A549 (cell line): ENCODE measurements at regions not wholly inside any gene's neighbourhood (a gene's known extent, or its start where the extent isn't known, plus 50 kb on each side); places are given as distances from the start of the nearest gene placed in this dataset.

Experiments used
- ATAC-seq, 2 experiments: fragments of 200-7000 bp in 1 of 2; fragments of >200 bp in 1 of 2; cut with Nextera tagmentation in 1 of 2; cut with Tn5 transposase in 1 of 2; 3 replicates each; pipeline versions ENCODE4 v1.8.0 to v1.9.1; 2018 to 2020; ENCODE audit warnings: mild to moderate bottlenecking in 1 of 2, moderate library complexity in 1 of 2
- CTCF ChIA-PET: fragments of 300-600 bp; sonication (Branson Sonifier 250); formaldehyde crosslinking; extraction: SDS; loops from one replicate; lab custom pipeline; 2021; ENCODE audit warnings: antibody characterized with exemption, inconsistent platforms; lab: Yijun Ruan, JAX
- POLR2A ChIA-PET: fragments of 350-600 bp; formaldehyde crosslinking; extraction: SDS; loops from one replicate; lab custom pipeline; 2021; ENCODE audit warnings: antibody characterized with exemption, inconsistent platforms; lab: Yijun Ruan, JAX
- DNase-seq, 2 experiments: peaks; one replicate each; pipeline versions ENCODE4 v3.0.0 to v3.0.0-alpha.2; 2011 to 2016; ENCODE audit warnings: low read depth in 1 of 2, low spot score in 1 of 2
- FAIRE-seq: peaks from 2 replicates; lab custom pipeline; 2011; peaks lifted over from hg19 to GRCh38; lab: Jason Lieb, UNC
- H3K27ac ChIP-seq, 2 experiments: fragments of >200 bp; sonication (Bioruptor Twin); formaldehyde crosslinking; 3 replicates each; pipeline ENCODE4 v1.5.1; 2016 to 2017
- H3K4me1 ChIP-seq: fragments of >200 bp; sonication (Bioruptor Twin); formaldehyde crosslinking; 3 replicates; pipeline ENCODE4 v1.6.1; 2016
- H3K4me2 ChIP-seq: fragments of >200 bp; sonication (Bioruptor Twin); formaldehyde crosslinking; 3 replicates; pipeline ENCODE4 v1.6.1; 2016
- H3K4me3 ChIP-seq: fragments of >200 bp; sonication (Bioruptor Twin); formaldehyde crosslinking; 3 replicates; pipeline ENCODE4 v1.5.1; 2016
- H3K9me3 ChIP-seq: fragments of >200 bp; sonication (Bioruptor Twin); formaldehyde crosslinking; 3 replicates; pipeline ENCODE4 v1.6.1; 2016
- ATOH8 ChIP-seq: fragments of 250-450 bp; sonication (Bioruptor Pico); IDR thresholded peaks from 2 replicates; pipeline ENCODE4 v1.5.0; 2020; ENCODE audit warnings: low read depth, mild to moderate bottlenecking, moderate library complexity
- CBX8 ChIP-seq: fragments of 200-600 bp; sonication (generic); IDR thresholded peaks from 2 replicates; pipeline ENCODE4 v1.6.1; 2016
- CHD2 ChIP-seq: fragments of 150-350 bp; IDR thresholded peaks from 2 replicates; pipeline ENCODE4 v1.6.1; 2014; ENCODE audit warnings: low read length; ENCODE audit not compliant: partially characterized antibody
- CHD4 ChIP-seq: fragments of 200-600 bp; sonication (generic); IDR thresholded peaks from 2 replicates; pipeline ENCODE4 v1.6.1; 2016; ENCODE audit warnings: antibody characterized with exemption, mild to moderate bottlenecking, borderline replicate concordance
- CTCF ChIP-seq: fragments of >200 bp; sonication (Bioruptor Twin); formaldehyde crosslinking; IDR thresholded peaks from 3 replicates; pipeline ENCODE4 v1.5.1; 2016
- ELK1 ChIP-seq: fragments of 150-350 bp; IDR thresholded peaks from 2 replicates; pipeline ENCODE4 v1.6.1; 2014; ENCODE audit warnings: low read depth, mild to moderate bottlenecking, low read length
- EP300 ChIP-seq, 2 experiments: fragments of >200 bp; sonication (Bioruptor Twin); formaldehyde crosslinking; IDR thresholded peaks; 2 replicates in 1 of 2; 3 replicates in 1 of 2; pipeline ENCODE4 v1.6.1; 2016 to 2017
- FOXS1 ChIP-seq: fragments of 250-450 bp; sonication (Bioruptor Pico); IDR thresholded peaks from 2 replicates; pipeline ENCODE4 v1.5.0; 2020; ENCODE audit warnings: mild to moderate bottlenecking, moderate library complexity
- HDAC2 ChIP-seq: fragments of 200-600 bp; sonication (generic); IDR thresholded peaks from 2 replicates; pipeline ENCODE4 v1.6.1; 2016
- JUN ChIP-seq, 2 experiments: fragments of >200 bp; sonication (Bioruptor Twin); formaldehyde crosslinking; IDR thresholded peaks; 2 replicates in 1 of 2; 3 replicates in 1 of 2; pipeline ENCODE4 v1.6.1; 2016 to 2017
- JUNB ChIP-seq: fragments of >200 bp; sonication (Bioruptor Twin); formaldehyde crosslinking; IDR thresholded peaks from 2 replicates; pipeline ENCODE4 v1.6.1; 2016
- KDM1A ChIP-seq: fragments of 200-600 bp; sonication (generic); IDR thresholded peaks from 2 replicates; pipeline ENCODE4 v1.6.1; 2016; ENCODE audit warnings: low read depth, mild to moderate bottlenecking
- NPAS2 ChIP-seq: fragments of 250-450 bp; sonication (Bioruptor Pico); IDR thresholded peaks from 2 replicates; pipeline ENCODE4 v1.8.0; 2022; ENCODE audit warnings: mild to moderate bottlenecking, moderate library complexity, borderline replicate concordance
- PBX3 ChIP-seq: IDR thresholded peaks from 2 replicates; pipeline ENCODE4 v1.6.1; 2012
- POLR2AphosphoS2 ChIP-seq: conservative IDR thresholded peaks from 2 replicates; pipeline ENCODE4 v1.6.1; 2012; ENCODE audit warnings: low read length, improper control_type of control experiment, inconsistent platforms
- RAD21 ChIP-seq, 2 experiments: fragments of >200 bp in 1 of 2; sonication (Bioruptor Twin) in 1 of 2; formaldehyde crosslinking in 1 of 2; IDR thresholded peaks in 1 of 2; conservative IDR thresholded peaks in 1 of 2; 2 replicates in 1 of 2; 3 replicates in 1 of 2; pipeline ENCODE4 v1.6.1; 2012 to 2018; ENCODE audit warnings: inconsistent platforms in 1 of 2
- RFX5 ChIP-seq: fragments of 450-650 bp; IDR thresholded peaks from 2 replicates; pipeline ENCODE4 v1.7.1; 2014; ENCODE audit warnings: antibody characterized with exemption, mild to moderate bottlenecking, moderate library complexity
- SMC3 ChIP-seq: fragments of >200 bp; sonication (Bioruptor Twin); formaldehyde crosslinking; IDR thresholded peaks from 3 replicates; pipeline ENCODE4 v1.6.1; 2018; ENCODE audit warnings: inconsistent platforms
- TFCP2L1 ChIP-seq: fragments of 250-450 bp; sonication (Bioruptor Pico); IDR thresholded peaks from 2 replicates; pipeline ENCODE4 v1.5.0; 2021; ENCODE audit warnings: mild to moderate bottlenecking
- TP53 ChIP-seq: fragments of 250-450 bp; sonication (Bioruptor Pico); IDR thresholded peaks from 2 replicates; pipeline ENCODE4 v1.5.0; 2021; ENCODE audit warnings: mild to moderate bottlenecking, moderate library complexity
- ZC3H11A ChIP-seq: fragments of 450-650 bp; IDR thresholded peaks from 2 replicates; pipeline ENCODE4 v1.6.1; 2014; ENCODE audit warnings: antibody characterized with exemption, mild to moderate bottlenecking
- ZFP36 ChIP-seq: fragments of 450-650 bp; IDR thresholded peaks from 2 replicates; pipeline ENCODE4 v1.6.1; 2014; ENCODE audit warnings: borderline replicate concordance; ENCODE audit not compliant: partially characterized antibody
- WGBS: methylation state at CpG from one replicate; pipeline ENCODE4 v1.1.6; 2017; ENCODE audit errors: missing lambda C conversion rate; 5-methylcytosine and 5-hydroxymethylcytosine counted together

GRCh38 chr5:115375893-115376292 lies 79.4 kb upstream of the CCDC112 start:
- peaks cover 13% of the 10 kb centered on the region; the same call in 2 of the 3 replicates for H3K4me1 ChIP-seq
- 77% methylated on average over 5 of the region's 5 CpGs for WGBS
- ChIA-PET CTCF (interaction anchor here (1.0 to 3.7 kb wide), 4 partner anchors 10 to 198 kb away, joined by 4 to 20 read pairs (median 10); partner anchors contain the start of gene FEM1C), POLR2A (no interaction called here)
- no peak overlapping the region for H3K4me2 ChIP-seq
- DNase-seq (no peak), FAIRE-seq (no peak), ATAC-seq (no peak)
- no peaks in the 10 kb centered on the region for H3K9me3 ChIP-seq
- TF ChIP-seq CBX8: no peak
- TF ChIP-seq KDM1A: no peak
- TF ChIP-seq CTCF: no peak
- H3K4me3 ChIP-seq: no peak overlapping the region
- H3K27ac ChIP-seq: no peak overlapping the region

GRCh38 chr5:115374057-115374775 lies 77.8 kb upstream of the CCDC112 start:
- H3K9me3 ChIP-seq: no peaks in the 10 kb centered on the region
- no peak overlapping the region for H3K4me3 ChIP-seq
- POLR2A ChIA-PET: interaction anchor here (1.0 kb wide), 1 partner anchor 170 kb away, joined by 3 read pairs; the partner anchor contains the start of gene FEM1C
- no peak overlapping the region for H3K27ac ChIP-seq
- peaks cover 13% of the 10 kb centered on the region; the same call in 2 of the 3 replicates for H3K4me1 ChIP-seq
- TF ChIP-seq CHD4 (no peak), JUNB (no peak), TFCP2L1 (CRISPR knock-in tag) (no peak), CHD2 (no peak), PBX3 (no peak), SMC3 (peak; percentile 38; the same call in 1 of the 3 replicates), NPAS2 (no peak), CTCF (peak; percentile 19; the same call in 1 of the 3 replicates), ATOH8 (no peak), ELK1 (no peak), RAD21 (conservative IDR thresholded peaks at IDR 0.05 in 1 of 2, IDR thresholded peaks at IDR 0.05 in 1 of 2) (peak; percentile 46 to 51; a peak in 4 of 5 replicates), ZFP36 (no peak), EP300 (IDR thresholded peaks at IDR 0.05) (no peak), HDAC2 (no peak), JUN (IDR thresholded peaks at IDR 0.05) (no peak), TP53 (CRISPR knock-in tag) (no peak), ZC3H11A (no peak), RFX5 (no peak), POLR2AphosphoS2 (no peak), FOXS1 (CRISPR knock-in tag) (no peak)
- 66% methylated on average over 3 of the region's 3 CpGs for WGBS
- CTCF ChIA-PET: interaction anchor here (0.8 to 3.3 kb wide), 9 partner anchors 9 to 207 kb away, joined by 3 to 15 read pairs (median 5); no protein-coding TSS in a partner anchor
- DNase-seq (no peak), FAIRE-seq (no peak), ATAC-seq (peak in 1 of 2 experiments; percentile 65; a peak in 2 of 6 replicates)
- H3K4me2 ChIP-seq: no peak overlapping the region
